HG03135 (cell line): ENCODE measurements at regions not wholly inside any gene's neighbourhood (a gene's known extent, or its start where the extent isn't known, plus 50 kb on each side); places are given as distances from the start of the nearest gene placed in this dataset.
A peak's percentile ranks its signal among the peaks of the same experiment; 100 is the strongest.

ENCODE experiments used
- ATAC-seq: cut with Tn5 transposase; IDR thresholded peaks from one replicate; pipeline ENCODE4 v1.9.1; 2021; ENCODE audit warnings: mild to moderate bottlenecking, moderate library complexity; ENCODE audit not compliant: unreplicated experiment

DNA sequence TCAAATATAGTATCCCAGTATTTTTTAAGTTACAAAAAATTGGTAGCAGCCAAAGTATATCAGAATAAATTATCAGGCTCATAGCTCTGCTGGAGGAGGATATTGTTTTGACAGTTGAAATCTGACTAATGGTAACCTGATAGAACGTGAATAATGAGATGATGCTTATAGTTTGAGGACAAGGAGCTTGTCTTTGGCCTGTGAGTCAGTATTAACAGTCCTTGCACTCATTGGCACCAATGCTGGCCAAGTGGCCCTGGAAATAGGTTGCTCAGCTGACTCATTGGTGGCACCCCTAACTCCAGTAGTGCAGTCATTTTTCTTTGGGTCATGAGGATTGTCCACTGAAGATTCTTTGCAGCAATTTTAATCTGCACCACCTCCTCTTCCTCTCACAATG is 203.3 kb upstream of the JADE1 start:
- no peak for ATAC-seq

DNA sequence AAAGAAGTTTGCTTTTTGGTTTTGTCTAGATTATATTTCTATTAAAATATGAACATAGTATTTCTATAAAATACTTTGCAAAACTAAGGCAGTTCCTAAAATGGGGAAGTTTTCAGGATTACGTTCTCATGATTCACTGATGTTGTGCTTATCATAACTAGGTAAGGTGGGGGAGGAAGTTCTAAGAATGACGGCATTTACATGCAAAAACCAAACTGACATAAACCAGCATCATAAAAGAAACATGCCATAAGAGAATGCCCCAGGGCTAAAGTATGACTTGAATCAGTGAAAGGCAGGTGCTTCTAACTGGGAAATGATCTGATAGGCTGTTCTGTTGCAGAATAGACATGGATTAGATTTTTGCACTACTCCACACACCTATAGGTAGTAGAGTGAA is 204.7 kb upstream of the JADE1 start:
- no peak for ATAC-seq

DNA sequence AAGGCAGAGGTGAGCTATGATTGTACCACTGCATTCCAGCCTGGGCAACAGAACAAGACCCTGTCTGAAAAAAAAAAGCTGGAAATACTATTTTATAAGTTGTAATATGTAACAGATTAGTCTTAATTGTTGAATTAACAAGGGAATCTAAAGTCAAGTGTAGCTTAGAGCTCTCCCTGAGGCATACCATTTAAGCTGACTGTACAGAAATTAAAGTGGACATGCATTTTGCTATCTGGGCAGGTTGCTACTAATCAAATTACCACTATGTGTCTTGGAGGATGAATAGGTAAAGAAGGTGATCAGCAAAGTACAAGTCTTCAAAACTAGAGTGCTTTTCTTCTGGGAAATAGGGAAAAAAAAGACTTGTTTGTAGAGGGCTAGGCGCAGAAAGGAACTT is 205.3 kb upstream of the JADE1 start:
- no peak for ATAC-seq

DNA sequence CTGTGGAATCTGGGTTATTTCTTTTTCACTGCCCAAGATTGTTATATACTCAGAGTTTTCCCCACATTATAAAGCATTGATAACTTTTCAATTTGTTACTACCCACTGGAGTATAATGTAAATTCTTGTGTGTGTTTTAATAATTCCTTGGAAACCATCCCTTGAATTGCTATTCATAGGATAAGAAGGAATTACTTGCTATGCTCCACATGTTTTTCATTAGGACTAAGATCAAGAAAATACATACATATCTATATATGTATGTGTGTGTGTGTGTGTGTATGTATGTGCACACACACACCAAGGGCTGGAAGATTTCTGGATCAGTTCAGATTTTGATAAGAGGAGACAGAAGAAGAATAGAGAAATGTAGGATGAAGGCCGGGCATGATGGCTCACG is 206.4 kb upstream of the JADE1 start:
- no peak for ATAC-seq

DNA sequence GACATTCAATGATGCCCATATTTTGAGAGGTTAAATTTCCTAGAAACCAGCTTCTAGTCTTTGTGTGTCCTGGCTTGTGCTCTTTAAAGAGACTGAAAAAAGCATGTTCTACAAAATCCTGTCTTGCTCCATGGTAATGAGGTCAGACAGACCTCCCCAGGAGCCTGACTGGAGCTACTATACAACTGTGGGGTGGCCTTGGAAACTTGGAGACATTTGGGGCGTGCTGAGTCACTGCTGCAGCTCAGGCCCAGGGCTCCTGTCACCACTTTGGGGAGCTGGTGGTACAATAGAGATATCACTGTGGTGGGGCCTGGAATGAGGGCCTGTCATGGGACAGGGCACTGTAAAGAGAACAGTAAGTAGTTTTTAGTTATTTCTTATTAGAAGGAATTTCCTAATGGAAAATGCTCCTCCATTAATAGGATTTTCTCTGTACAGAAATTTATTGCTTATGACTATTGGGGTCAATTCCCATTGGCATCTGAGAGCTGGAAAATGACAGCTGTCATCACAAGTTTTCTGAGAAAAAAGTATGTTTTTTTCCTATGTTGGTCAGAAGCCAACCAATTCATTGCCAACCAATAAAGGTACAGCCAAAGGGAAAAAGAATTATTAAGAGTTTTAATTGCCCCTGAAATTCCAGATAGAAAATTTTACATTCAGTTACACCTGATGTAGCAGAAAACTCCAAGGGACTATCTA is 207.4 kb upstream of the JADE1 start:
- no peak for ATAC-seq

DNA sequence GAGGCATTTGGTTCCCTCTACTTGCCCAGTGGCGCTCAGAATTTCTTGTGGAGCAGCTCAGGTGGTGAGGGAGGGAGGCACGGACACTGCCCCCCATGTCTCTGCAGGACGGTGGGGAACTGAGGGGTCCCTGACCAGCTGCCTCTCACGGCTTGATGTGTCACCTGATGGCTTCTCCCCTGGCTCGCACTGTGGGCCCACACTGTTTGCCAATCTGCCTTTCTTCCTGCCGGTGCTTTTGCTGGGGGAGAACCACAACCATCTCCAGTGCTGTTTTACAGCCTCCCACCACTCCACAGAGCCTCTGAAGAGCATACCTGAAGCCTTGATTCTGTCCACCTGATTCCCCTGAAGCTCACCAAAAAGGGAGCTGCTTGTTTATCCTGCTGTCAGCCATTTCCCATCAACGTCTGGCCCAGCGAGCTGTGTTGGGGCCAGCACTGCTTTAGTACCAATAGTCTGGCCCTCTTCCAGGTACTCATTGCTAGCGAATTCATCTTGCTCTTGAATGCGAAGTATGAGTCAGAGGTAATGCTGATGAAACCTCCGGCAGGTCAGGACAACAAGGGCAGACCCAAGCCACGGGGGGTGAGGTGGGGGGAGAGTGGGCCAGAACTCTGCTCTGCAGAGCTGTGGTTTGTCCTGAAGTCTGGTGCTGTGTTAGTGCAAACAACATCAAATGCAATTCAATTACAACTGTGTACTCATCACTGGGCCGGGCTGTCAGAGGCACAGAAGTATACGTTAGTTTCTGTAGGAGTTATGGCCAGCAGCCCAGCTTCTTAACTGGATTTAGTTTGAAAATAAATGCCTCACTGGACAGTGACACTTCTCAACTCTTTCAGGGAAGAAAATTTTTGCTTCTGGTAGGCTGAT is 208.3 kb upstream of the JADE1 start:
- no peak for ATAC-seq

DNA sequence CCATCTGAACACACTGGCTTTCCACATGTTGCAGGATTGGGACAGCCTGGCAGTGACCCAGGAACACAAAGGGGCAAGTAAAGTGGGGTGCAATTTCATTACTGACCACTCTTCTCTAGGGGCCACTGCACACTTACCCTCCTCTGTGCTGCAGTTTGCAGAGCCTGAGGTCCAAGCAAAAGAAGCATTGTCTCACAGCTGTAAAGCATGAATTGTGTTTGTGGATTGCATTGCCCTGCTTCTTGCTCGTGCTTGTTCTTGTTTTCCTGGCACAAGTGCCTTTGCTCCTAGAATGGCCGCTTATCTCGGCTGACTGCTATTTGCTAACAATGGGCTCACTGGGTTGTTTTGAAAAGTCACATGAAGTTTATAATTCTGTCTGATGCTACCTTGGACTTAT is 209.1 kb upstream of the JADE1 start:
- no peak for ATAC-seq

DNA sequence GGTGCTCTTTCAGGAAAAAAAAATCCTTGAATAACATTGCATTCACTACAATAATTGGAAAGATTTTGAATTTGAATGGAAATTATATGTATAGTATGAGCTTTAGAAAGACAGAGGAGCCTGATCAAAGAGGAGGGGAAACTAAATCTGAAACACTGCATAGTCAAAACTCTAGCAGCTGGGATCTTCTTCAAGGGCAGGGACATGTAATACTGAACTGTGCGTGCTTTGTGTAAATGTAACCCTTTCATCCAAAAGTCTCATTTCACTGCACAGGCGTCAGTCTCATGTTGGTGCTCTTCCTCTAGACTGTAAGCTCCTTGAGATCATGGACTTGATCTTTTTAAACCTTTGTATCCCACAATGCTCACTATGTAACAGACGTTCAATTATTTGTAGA is 212.0 kb upstream of the JADE1 start:
- no peak for ATAC-seq

DNA sequence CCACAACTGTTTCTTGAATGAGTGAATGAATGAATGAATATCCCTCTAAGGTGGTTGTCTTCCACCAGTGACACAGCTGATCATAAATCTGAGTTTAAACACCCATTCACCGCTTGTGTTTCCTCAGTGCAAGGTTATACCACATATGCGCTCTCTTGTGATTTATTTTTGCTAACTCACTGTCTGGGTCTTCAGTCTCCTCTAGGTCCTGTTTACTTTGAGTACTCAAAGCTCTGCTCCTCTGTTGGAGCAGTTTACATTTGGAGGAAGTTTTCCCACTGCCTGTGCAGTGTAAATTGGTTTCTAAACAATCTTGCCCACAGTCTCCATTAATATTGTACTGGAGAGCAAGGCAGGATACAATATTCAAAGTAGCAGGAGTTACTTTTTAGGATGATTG is 212.6 kb upstream of the JADE1 start:
- ATAC-seq = no peak

DNA sequence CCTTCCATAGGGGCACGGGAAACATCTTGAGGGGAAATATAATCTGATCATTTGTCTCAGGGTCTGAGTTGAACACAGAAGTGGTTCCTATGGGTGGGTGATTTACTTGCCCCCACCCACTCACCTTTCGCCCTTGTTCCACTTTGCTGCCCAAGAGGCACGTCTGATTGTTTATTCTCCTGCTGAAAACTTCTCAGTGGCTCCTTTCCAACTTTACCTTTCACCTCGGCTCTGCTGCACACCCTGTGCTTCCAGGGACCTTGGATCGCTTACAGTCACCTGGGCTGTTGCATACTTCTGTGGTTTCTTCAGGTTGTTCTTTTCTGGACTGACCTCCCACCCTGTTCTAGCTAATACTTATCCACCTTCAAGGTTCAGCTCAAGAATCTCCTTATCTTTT is 213.4 kb upstream of the JADE1 start:
- ATAC-seq = no peak

DNA sequence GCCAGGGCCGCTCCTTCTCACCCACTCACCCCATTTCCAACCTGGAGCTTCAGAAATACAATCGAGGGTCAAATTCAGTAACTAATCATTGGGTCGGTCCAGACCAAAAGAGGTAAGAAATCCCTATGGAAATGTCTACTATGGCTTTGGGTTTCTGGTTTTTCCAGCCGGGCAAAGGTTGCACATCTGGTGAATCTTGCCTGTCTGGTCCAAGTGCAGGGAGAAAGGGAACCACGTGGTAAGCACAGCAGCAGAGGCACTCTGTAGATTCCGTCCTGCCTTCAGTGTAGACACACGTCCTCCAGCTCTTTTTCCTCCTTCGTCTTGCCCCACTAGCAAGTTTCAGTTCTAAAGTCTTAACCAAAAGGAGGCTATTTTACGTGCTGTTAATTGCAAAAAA is 218.0 kb upstream of the JADE1 start:
- no peak for ATAC-seq

DNA sequence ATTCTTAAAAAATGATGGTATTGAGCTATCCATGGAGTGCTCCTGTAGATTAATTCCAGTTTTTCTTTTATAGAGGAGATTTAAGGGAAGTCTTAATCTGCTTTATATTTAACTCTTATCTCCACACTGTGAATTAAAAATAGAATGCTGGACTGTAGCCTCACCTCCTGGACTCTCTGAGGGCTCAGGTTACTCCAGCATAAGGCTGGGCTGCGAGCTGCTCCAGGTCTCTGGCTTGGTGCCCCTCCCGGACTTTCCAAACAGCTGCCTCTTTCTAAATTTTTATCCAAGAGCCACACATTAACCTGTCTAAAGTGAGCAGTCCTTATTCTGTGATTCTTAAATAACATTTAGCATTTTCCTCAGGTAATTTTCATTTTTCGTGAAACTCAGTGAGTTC is 218.7 kb upstream of the JADE1 start:
- ATAC-seq = no peak

DNA sequence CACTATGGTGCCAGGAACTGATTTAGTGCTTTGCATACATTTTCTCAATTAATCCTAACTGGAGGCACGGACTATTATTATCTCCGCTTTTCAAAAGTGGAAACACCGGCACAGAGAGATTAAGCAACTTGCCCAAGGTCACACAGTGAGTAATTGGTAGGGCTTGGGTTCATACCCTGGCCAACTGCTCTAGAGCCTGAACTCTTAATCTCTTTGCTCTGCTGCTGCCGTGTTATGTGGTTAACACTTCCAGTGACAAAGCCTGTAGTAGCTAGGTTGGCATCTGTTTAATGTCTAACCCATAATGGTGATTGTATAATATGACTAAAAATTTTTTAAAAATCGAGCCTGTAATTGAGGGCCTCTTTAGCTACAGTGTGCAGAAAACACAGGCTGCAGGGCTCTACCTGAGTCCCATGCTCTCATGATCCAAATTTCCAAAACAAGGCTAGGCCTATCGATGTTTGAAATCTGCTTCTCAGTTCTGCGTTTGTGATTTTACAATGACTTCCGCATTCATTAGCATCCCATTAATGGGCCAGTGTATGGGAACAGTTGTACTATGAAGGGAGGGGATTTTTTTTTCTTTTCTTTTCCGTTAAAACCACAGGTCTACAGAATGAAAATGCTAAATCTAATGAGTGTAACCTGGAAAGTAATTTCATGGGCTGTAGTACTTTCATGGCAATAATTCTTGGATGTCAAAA is 219.3 kb upstream of the JADE1 start:
- no peak for ATAC-seq

DNA sequence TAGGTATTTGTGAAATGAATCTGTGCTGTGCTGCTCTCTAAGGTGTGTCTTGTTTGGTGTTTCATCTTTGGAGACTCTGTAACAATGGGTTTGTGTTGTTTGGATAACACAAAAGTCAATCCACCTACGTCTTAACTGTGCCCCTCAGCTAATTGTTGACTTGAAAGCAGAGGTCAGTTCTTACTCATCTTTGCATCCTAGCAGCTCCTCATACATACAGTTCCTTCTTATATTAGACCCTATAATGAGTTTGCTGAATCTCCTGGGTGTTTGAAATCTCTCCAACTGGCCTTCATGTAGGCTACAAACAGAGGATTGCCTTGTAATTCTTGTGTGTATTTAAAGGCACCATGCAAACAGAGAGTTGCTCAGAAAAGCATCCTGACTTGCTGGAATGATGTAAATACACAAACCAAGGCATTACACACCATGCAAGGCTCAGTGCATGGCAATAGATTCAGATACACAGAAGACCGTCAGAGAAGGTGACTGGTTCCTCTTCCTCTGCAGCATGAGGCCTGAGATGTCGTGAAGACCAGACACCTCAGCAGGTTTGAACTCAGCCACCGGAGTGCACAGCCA is 220.0 kb upstream of the JADE1 start:
- no peak for ATAC-seq

DNA sequence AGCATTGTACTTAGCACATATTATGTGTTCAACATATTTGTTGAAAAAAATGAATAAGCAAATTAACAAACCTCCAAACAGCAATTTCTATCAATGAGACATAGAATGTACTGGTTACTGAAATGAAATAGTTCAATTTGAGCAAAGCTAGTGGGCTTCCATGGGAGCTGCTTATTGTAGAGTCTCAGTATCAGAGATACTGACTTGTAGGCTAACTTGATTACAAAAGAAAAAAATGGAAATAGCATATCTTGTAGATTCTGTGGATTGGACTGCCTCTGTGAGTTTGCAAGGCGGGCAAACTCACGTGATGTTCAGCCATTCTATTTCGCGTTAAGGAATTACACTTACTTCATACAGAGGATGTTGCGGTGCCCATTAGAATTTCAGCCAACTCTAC is 222.1 kb upstream of the JADE1 start:
- ATAC-seq = no peak

DNA sequence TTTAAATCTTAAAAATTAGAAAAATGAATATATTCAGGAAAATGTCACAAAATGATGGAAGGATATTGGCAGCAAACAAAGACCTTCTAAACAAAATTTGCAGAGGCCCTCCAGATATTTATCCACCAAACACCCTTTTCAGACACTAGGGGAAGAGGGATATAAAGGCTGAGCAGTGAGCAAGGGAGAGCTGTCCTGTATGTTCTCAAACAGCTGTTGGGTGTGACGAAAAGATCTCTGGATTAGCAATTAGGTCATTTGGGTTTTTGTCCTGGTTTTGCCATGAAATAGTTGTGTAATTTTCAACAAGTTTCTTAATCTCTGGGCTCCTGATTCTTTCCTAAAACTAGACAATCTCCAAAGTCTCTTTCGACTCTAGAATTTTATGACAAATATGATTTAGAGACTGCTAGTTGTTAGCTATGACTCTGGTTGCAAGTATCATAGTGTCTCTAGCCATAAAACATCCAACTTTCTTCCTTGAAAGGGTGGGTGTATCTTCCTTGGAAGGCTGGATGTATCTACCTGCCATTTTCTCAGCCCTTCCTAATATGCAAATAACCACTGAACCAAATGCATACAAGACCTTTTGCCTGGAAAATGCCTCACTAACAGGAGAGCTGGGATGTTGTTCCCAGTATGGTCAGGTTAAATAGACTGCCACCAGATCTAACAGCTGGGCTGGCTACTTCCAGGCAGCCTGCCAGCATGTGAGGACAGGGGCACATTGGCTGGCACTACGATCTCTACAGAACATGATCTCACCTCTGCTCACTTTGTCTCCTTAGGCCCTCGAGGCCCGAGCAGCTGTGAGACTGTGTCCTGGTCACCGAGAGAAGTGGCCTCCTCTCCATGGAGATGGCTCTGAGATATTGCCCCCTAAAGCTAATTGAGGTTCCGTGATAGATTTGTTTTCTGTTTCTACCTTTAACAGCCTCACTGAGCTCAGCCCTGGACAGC is 225.5 kb upstream of the JADE1 start:
- no peak for ATAC-seq

DNA sequence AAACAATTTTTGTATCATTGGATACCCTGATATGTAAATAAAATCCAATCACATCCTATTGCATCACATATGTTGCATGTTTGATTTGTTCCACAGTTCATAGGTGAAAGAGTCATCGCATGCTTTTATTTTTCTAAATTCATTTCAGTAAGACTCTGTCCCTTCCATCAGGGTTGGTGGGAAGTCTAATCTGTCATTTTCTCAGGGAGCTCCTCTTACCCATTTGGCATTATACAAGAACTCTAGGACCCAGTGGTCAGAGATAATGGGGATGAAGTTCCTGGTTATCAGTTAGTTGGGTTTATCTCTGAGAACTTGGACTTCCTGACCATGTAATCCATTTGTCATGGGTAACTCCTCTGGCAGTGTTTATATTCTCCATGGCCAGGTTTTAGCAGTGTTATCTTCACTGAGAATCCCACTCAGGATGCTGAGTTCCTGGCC is 227.1 kb upstream of the JADE1 start:
- ATAC-seq = no peak

DNA sequence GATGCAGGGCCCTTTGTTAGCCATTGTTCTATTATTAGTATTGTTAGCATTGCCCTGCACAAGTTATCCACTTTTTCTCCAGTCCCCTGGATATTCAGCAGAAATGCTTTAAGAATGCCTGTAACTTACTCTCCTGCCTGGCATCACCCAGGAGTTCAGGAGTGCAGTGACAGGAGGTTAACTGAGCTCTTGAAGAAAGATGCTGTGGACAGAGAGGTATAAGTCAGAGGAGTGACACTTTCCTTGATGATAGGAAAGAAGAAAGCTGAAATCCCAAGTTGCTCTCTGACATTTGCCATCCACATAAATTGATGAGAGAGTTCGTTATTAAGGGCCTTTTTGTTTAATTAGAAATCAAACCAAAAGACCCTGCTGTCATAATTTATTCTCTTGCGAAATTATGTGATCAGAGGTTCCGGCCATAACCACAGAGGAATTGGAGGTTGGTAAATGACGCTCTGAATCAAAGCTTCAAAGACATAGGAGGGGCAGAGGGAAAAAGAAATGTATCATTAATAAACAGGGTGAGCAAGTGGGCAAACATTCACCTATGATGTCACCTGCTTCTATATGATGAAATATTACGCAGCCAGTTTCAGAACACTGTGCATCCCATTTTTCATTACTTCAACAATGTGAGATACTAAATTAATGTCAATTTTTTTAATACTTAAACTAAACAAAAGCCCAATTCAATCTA is 230.2 kb upstream of the JADE1 start:
- ATAC-seq = no peak

DNA sequence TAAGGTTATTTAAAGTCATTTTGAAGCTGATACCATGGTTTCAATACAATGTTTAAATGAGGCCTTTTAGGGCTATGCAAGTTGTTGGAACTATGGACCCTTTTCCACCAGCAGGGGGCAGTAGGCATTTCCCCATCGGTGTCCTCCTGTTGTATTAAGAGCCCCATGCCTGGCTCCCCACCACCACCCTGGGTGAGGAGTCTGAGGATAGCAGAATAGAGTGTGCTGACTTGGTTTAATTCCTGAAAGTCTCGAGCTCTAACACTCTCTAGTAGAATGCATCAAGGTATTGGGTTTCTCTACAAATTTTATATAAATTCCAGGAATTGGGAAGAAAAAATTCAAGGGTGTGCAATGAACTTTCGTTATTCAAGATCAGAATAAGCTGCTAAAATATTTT is 234.8 kb upstream of the JADE1 start:
- ATAC-seq = peak; percentile 95
